A549 (cell line): ENCODE measurements at regions not wholly inside any gene's neighbourhood (a gene's known extent, or its start where the extent isn't known, plus 50 kb on each side); places are given as distances from the start of the nearest gene placed in this dataset.

ENCODE experiments used
- ATAC-seq, 2 experiments: fragments of 200-7000 bp in 1 of 2; fragments of >200 bp in 1 of 2; cut with Nextera tagmentation in 1 of 2; cut with Tn5 transposase in 1 of 2; 3 replicates each; pipeline versions ENCODE4 v1.8.0 to v1.9.1; 2018 to 2020; ENCODE audit warnings: mild to moderate bottlenecking in 1 of 2, moderate library complexity in 1 of 2
- CTCF ChIA-PET: fragments of 300-600 bp; sonication (Branson Sonifier 250); formaldehyde crosslinking; extraction: SDS; loops from one replicate; lab custom pipeline; 2021; ENCODE audit warnings: antibody characterized with exemption, inconsistent platforms; lab: Yijun Ruan, JAX
- POLR2A ChIA-PET: fragments of 350-600 bp; formaldehyde crosslinking; extraction: SDS; loops from one replicate; lab custom pipeline; 2021; ENCODE audit warnings: antibody characterized with exemption, inconsistent platforms; lab: Yijun Ruan, JAX
- DNase-seq, 2 experiments: peaks; one replicate each; pipeline versions ENCODE4 v3.0.0 to v3.0.0-alpha.2; 2011 to 2016; ENCODE audit warnings: low read depth in 1 of 2, low spot score in 1 of 2
- FAIRE-seq: peaks from 2 replicates; lab custom pipeline; 2011; peaks lifted over from hg19 to GRCh38; lab: Jason Lieb, UNC
- H3K27ac ChIP-seq, 2 experiments: fragments of >200 bp; sonication (Bioruptor Twin); formaldehyde crosslinking; 3 replicates each; pipeline ENCODE4 v1.5.1; 2016 to 2017
- H3K4me1 ChIP-seq: fragments of >200 bp; sonication (Bioruptor Twin); formaldehyde crosslinking; 3 replicates; pipeline ENCODE4 v1.6.1; 2016
- H3K4me2 ChIP-seq: fragments of >200 bp; sonication (Bioruptor Twin); formaldehyde crosslinking; 3 replicates; pipeline ENCODE4 v1.6.1; 2016
- H3K4me3 ChIP-seq: fragments of >200 bp; sonication (Bioruptor Twin); formaldehyde crosslinking; 3 replicates; pipeline ENCODE4 v1.5.1; 2016
- H3K9me3 ChIP-seq: fragments of >200 bp; sonication (Bioruptor Twin); formaldehyde crosslinking; 3 replicates; pipeline ENCODE4 v1.6.1; 2016
- BCL3 ChIP-seq: fragments of >200 bp; sonication (Bioruptor Twin); formaldehyde crosslinking; IDR thresholded peaks from 3 replicates; pipeline ENCODE4 v1.6.1; 2016
- BHLHE40 ChIP-seq: IDR thresholded peaks from 2 replicates; pipeline ENCODE4 v1.6.1; 2012; ENCODE audit warnings: low read depth, low read length, inconsistent platforms
- CTCF ChIP-seq: fragments of >200 bp; sonication (Bioruptor Twin); formaldehyde crosslinking; IDR thresholded peaks from 3 replicates; pipeline ENCODE4 v1.5.1; 2016
- FOSB ChIP-seq: fragments of 250-450 bp; sonication (Bioruptor Pico); IDR thresholded peaks from 2 replicates; pipeline ENCODE4 v1.5.0; 2020; ENCODE audit warnings: mild to moderate bottlenecking, moderate library complexity
- HOXA7 ChIP-seq: fragments of 250-450 bp; sonication (Bioruptor Pico); IDR thresholded peaks from 2 replicates; pipeline ENCODE4 v1.5.0; 2020; ENCODE audit warnings: mild to moderate bottlenecking, moderate library complexity
- JUN ChIP-seq, 2 experiments: fragments of >200 bp; sonication (Bioruptor Twin); formaldehyde crosslinking; IDR thresholded peaks; 2 replicates in 1 of 2; 3 replicates in 1 of 2; pipeline ENCODE4 v1.6.1; 2016 to 2017
- KDM1A ChIP-seq: fragments of 200-600 bp; sonication (generic); IDR thresholded peaks from 2 replicates; pipeline ENCODE4 v1.6.1; 2016; ENCODE audit warnings: low read depth, mild to moderate bottlenecking
- MAX ChIP-seq: IDR thresholded peaks from 2 replicates; pipeline ENCODE4 v1.6.1; 2012
- MAZ ChIP-seq: fragments of 150-350 bp; IDR thresholded peaks from 2 replicates; pipeline ENCODE4 v1.6.1; 2014; ENCODE audit warnings: antibody characterized with exemption, low read depth, low read length, borderline replicate concordance
- PBX3 ChIP-seq: IDR thresholded peaks from 2 replicates; pipeline ENCODE4 v1.6.1; 2012
- POLR2AphosphoS2 ChIP-seq: conservative IDR thresholded peaks from 2 replicates; pipeline ENCODE4 v1.6.1; 2012; ENCODE audit warnings: low read length, improper control_type of control experiment, inconsistent platforms
- RARB ChIP-seq: fragments of 250-450 bp; sonication (Bioruptor Pico); IDR thresholded peaks from 2 replicates; pipeline ENCODE4 v1.8.0; 2021; ENCODE audit warnings: mild to moderate bottlenecking, moderate library complexity
- TFCP2L1 ChIP-seq: fragments of 250-450 bp; sonication (Bioruptor Pico); IDR thresholded peaks from 2 replicates; pipeline ENCODE4 v1.5.0; 2021; ENCODE audit warnings: mild to moderate bottlenecking
- ZSCAN20 ChIP-seq: fragments of 250-450 bp; sonication (Bioruptor Pico); IDR thresholded peaks from 2 replicates; pipeline ENCODE4 v1.8.0; 2022; ENCODE audit warnings: mild to moderate bottlenecking, moderate library complexity
- WGBS: methylation state at CpG from one replicate; pipeline ENCODE4 v1.1.6; 2017; ENCODE audit errors: missing lambda C conversion rate; 5-methylcytosine and 5-hydroxymethylcytosine counted together

GRCh38 chr9:94178927-94179326, 80.2 kb upstream of the ZNF169 start:
- Histone ChIP-seq H3K9me3 (no peaks in the 10 kb centered on the region), H3K4me3 (no peak overlapping the region), H3K4me2 (no peak overlapping the region), H3K4me1 (peaks cover 42% of the 10 kb centered on the region), H3K27ac (no peak overlapping the region)
- ChIA-PET POLR2A (interaction anchor here (6.1 kb wide), 1 partner anchor 12 kb away, joined by 29 read pairs; no protein-coding TSS in a partner anchor), CTCF (interaction anchor here (1.6 kb wide), 1 partner anchor 8 kb away, joined by 6 read pairs; no protein-coding TSS in a partner anchor)
- no peak for FAIRE-seq
- WGBS, result 90% methylated on average over 2 of the region's 2 CpGs
- TF ChIP-seq BCL3 (no peak), POLR2AphosphoS2 (0 out of 2 replicates have a peak, but pooled peaks have one; percentile 42)
- ATAC-seq, result no peak
- no peak for DNase-seq

- DNase-seq (no peak), FAIRE-seq (no peak), ATAC-seq (peak; percentile 46 to 63; a peak in 5 of 6 replicates)
- Histone ChIP-seq H3K4me2 (no peak overlapping the region), H3K9me3 (no peaks in the 10 kb centered on the region), H3K4me1 (peaks cover 16% of the 10 kb centered on the region; the same call in 2 of the 3 replicates), H3K4me3 (no peak overlapping the region), H3K27ac (no peak overlapping the region)
- WGBS, result 79% methylated on average over 8 of the region's 8 CpGs
- ChIA-PET POLR2A (interaction anchor here (1.0 to 6.1 kb wide), 2 partner anchors 11 to 14 kb away, joined by 5 to 29 read pairs; no protein-coding TSS in a partner anchor), CTCF (interaction anchor here (1.0 to 1.6 kb wide), 8 partner anchors 9 to 167 kb away, joined by 3 to 4 read pairs (median 3); no protein-coding TSS in a partner anchor)
- no peak; the same call in 1 of the 2 replicates for TF ChIP-seq HOXA7 (CRISPR knock-in tag)
- TF ChIP-seq FOSB (CRISPR knock-in tag), result 0 out of 2 replicates have a peak, but pooled peaks have one; percentile 21
- TF ChIP-seq RARB (CRISPR knock-in tag), result no peak
- TF ChIP-seq TFCP2L1 (CRISPR knock-in tag), result no peak
- no peak for TF ChIP-seq MAX
- no peak for TF ChIP-seq BHLHE40
- no peak for TF ChIP-seq MAZ
- TF ChIP-seq PBX3, result 0 out of 2 replicates have a peak, but pooled peaks have one; percentile 24
Observed at GRCh38 chr9:94181408-94182181, 77.5 kb upstream of the ZNF169 start.

GRCh38 chr9:94182532-94182931, 76.6 kb upstream of the ZNF169 start:
- Histone ChIP-seq H3K27ac (no peak overlapping the region), H3K9me3 (peaks cover under 1% of the 10 kb centered on the region; the same call in 1 of the 3 replicates), H3K4me3 (no peak overlapping the region), H3K4me2 (no peak overlapping the region)
- POLR2A ChIA-PET, result interaction anchor here (6.1 kb wide), 1 partner anchor 15 kb away, joined by 29 read pairs; no protein-coding TSS in a partner anchor
- ATAC-seq (peak in 1 of 2 experiments; percentile 31; a peak in 3 of 6 replicates), FAIRE-seq (no peak)
- 98% methylated on average over 3 of the region's 3 CpGs for WGBS
- CTCF ChIA-PET, result interaction anchor here (1.2 to 1.6 kb wide), 5 partner anchors 9 to 168 kb away, joined by 3 to 6 read pairs (median 3); no protein-coding TSS in a partner anchor
- TF ChIP-seq ZSCAN20 (CRISPR knock-in tag), result no peak
- peak in 1 of 2 experiments; percentile 27; a peak in 1 of 5 replicates for TF ChIP-seq JUN (IDR thresholded peaks at IDR 0.05)
- TF ChIP-seq KDM1A, result no peak
- TF ChIP-seq CTCF, result no peak
- no peak for TF ChIP-seq FOSB (CRISPR knock-in tag)
- TF ChIP-seq, all 56 proteins: peak for 1
- H3K4me1 ChIP-seq, result peaks cover 6% of the 10 kb centered on the region; the same call in 1 of the 3 replicates
- DNase-seq, result no peak
